ENCODE measurements at regions not wholly inside any gene's neighbourhood (a gene's known extent, or its start where the extent isn't known, plus 50 kb on each side); places are given as distances from the start of the nearest gene placed in this dataset.

- Histone ChIP-seq H4K20me1 (replicated peaks in 1 of 2; ENCODE audit: control insufficient read depth in 1 of 2, insufficient read depth in 2 of 2, low read length in 2 of 2) (no peaks in the 10 kb centered on the region), H4K5ac (ENCODE audit: insufficient read length, low read depth, low read length) (no peak overlapping the region), H3K23me2 (ENCODE audit: low read depth, low read length) (no peaks in the 10 kb centered on the region), H3K18ac (ENCODE audit: extremely low read depth, low read length) (no peak overlapping the region), H3K4me2 (ENCODE audit: insufficient read depth in 1 of 2, low read depth in 2 of 2, low read length in 2 of 2) (no peak overlapping the region), H3K56ac (replicated peaks; ENCODE audit: insufficient read length, low read depth, low read length) (no peak overlapping the region), H4K91ac (replicated peaks; ENCODE audit: insufficient read length, low read length) (no peak overlapping the region), H3K36me3 (ENCODE audit: control insufficient read depth in 2 of 4, insufficient read depth in 4 of 4, low read length in 3 of 4) (no peaks in the 10 kb centered on the region), H2AK5ac (ENCODE audit: low read depth, low read length) (no peak overlapping the region), H2BK12ac (ENCODE audit: low read depth, low read length) (no peak overlapping the region), H2AFZ (ENCODE audit: low read length) (no peak overlapping the region), H3K79me1 (ENCODE audit: low read depth, low read length) (no peaks in the 10 kb centered on the region), H3K23ac (ENCODE audit: insufficient read length) (no peak overlapping the region), H2BK15ac (ENCODE audit: low read length) (no peak overlapping the region), H3K4ac (replicated peaks; ENCODE audit: insufficient read length, low read depth, low read length) (no peak overlapping the region), H3K27me3 (replicated peaks in 1 of 4; ENCODE audit: control insufficient read depth in 3 of 4, extremely low read depth in 1 of 4, insufficient read depth in 3 of 4, low read length in 3 of 4) (no peaks in the 10 kb centered on the region), H3K14ac (ENCODE audit: insufficient read length) (no peak overlapping the region), H2BK120ac (replicated peaks; ENCODE audit: low read depth, low read length) (no peak overlapping the region), H3K9me3 (ENCODE audit: insufficient read depth in 2 of 2, low read depth in 1 of 2, low read length in 1 of 2) (no peaks in the 10 kb centered on the region), H3K4me1 (replicated peaks in 1 of 4; ENCODE audit: control insufficient read depth in 3 of 4, insufficient read depth in 4 of 4, low read length in 3 of 4) (0 out of 7 replicates have a peak, but pooled peaks cover 0 to 4% (median 0%) of the 10 kb centered on the region in 4 experiments), H3K9ac (replicated peaks in 1 of 4; ENCODE audit: extremely low read depth in 1 of 4, low read depth in 3 of 4, low read length in 3 of 4) (no peak overlapping the region), H3K79me2 (ENCODE audit: control insufficient read depth in 1 of 2, insufficient read depth in 2 of 2, low read length in 2 of 2) (no peaks in the 10 kb centered on the region), H2BK5ac (ENCODE audit: low read depth, low read length) (no peak overlapping the region), H3K4me3 (ENCODE audit: extremely low read depth in 1 of 4, insufficient read depth in 2 of 4, low read depth in 3 of 4, low read length in 4 of 4) (no peak overlapping the region), H2BK20ac (ENCODE audit: low read length) (no peak overlapping the region), H3K27ac (ENCODE audit: low read depth, low read length) (no peak overlapping the region), H4K8ac (ENCODE audit: extremely low read depth, insufficient read depth, low read length) (no peak overlapping the region)
- peak in 1 of 2 experiments; percentile 26 for DNase-seq (ENCODE audit: low read depth in 1 of 2, low spot score in 2 of 2)
- 76% methylated on average over 6 of the region's 6 CpGs; no CpG with 5 or more reads in 1 of the 2 experiments for WGBS, 2 experiments (ENCODE audit: extremely low coverage in 1 of 2, insufficient coverage in 1 of 2, insufficient read length in 1 of 2, insufficient replicate concordance in 2 of 2, low coverage in 1 of 2, low lambda C conversion rate in 2 of 2, missing lambda C conversion rate in 1 of 2)
- POLR2A ChIA-PET (ENCODE audit: partially characterized antibody): interaction anchor here (0.7 kb wide), 1 partner anchor 16 kb away, joined by 3 read pairs; no protein-coding TSS in a partner anchor
- TF ChIP-seq GABPA (IDR thresholded peaks at IDR 0.05; ENCODE audit: borderline replicate concordance, insufficient read depth, low read length) (no peak), SP1 (IDR thresholded peaks at IDR 0.05; ENCODE audit: low read depth, low read length) (no peak), MAFK (IDR thresholded peaks at IDR 0.05; ENCODE audit: low read depth, low read length) (no peak), TCF12 (IDR thresholded peaks at IDR 0.05; ENCODE audit: low read depth, low read length) (no peak), MAX (IDR thresholded peaks at IDR 0.05) (no peak), POLR2A (IDR thresholded peaks at IDR 0.05; ENCODE audit: control extremely low read depth in 1 of 2, low read depth in 2 of 2, low read length in 2 of 2) (no peak), FOSL1 (IDR thresholded peaks at IDR 0.05; ENCODE audit: insufficient read depth, low read depth, low read length) (no peak), PHF8 (conservative IDR thresholded peaks at IDR 0.05; ENCODE audit: low read depth, low read length) (no peak), NANOG (IDR thresholded peaks at IDR 0.05; ENCODE audit: insufficient read depth, low read depth, low read length, poor library complexity, severe bottlenecking) (no peak), EP300 (IDR thresholded peaks at IDR 0.05; ENCODE audit: borderline replicate concordance in 1 of 2, low read depth in 2 of 2, low read length in 2 of 2) (no peak), SIRT6 (IDR thresholded peaks at IDR 0.05; ENCODE audit: low read length) (no peak), YY1 (IDR thresholded peaks at IDR 0.05; ENCODE audit: low read depth, low read length) (no peak), CEBPB (IDR thresholded peaks at IDR 0.05; ENCODE audit: low read depth, low read length) (no peak), POLR2AphosphoS5 (IDR thresholded peaks at IDR 0.05; ENCODE audit: low read depth, low read length) (no peak)
- FAIRE-seq: no peak
- CTCF ChIA-PET (ENCODE audit: partially characterized antibody): interaction anchor here (0.8 to 1.2 kb wide), 4 partner anchors 8 to 25 kb away, joined by 3 to 4 read pairs (median 3); no protein-coding TSS in a partner anchor
Observed at GRCh38 chr10:123521556-123521955, 144.6 kb upstream of the GPR26 start.

All from H1 (cell line).